ENCODE measurements at regions not wholly inside any gene's neighbourhood (a gene's known extent, or its start where the extent isn't known, plus 50 kb on each side); places are given as distances from the start of the nearest gene placed in this dataset.

- DNase-seq (ENCODE audit: insufficient read length, low spot score, missing footprints), result no peak
- no peaks in the 10 kb centered on the region for H3K4me1 ChIP-seq (ENCODE audit: insufficient read depth, low read length)
- H3K27me3 ChIP-seq (ENCODE audit: insufficient read depth, low read length), result no peaks in the 10 kb centered on the region
- no peak overlapping the region for H3K4me3 ChIP-seq (ENCODE audit: insufficient read depth, low read length)
- no peaks in the 10 kb centered on the region for H3K79me2 ChIP-seq (ENCODE audit: insufficient read depth, low read length)
- no peak overlapping the region for H3K4me2 ChIP-seq (ENCODE audit: insufficient read depth, low read length)
- no peaks in the 10 kb centered on the region for H3K9me3 ChIP-seq (ENCODE audit: low read depth, low read length)
- no peaks in the 10 kb centered on the region for H3K36me3 ChIP-seq (ENCODE audit: insufficient read depth, low read length)
- H2AFZ ChIP-seq (ENCODE audit: low read length), result no peak overlapping the region
- TF ChIP-seq CTCF (IDR thresholded peaks at IDR 0.05; ENCODE audit: extremely low read depth, low read depth, low read length), result no peak
- H3K27ac ChIP-seq (ENCODE audit: low read depth, low read length), result no peak overlapping the region
- no peaks in the 10 kb centered on the region for H4K20me1 ChIP-seq (ENCODE audit: insufficient read depth, low read length)
These were observed 55.1 kb upstream of the SYT9 start for GRCh38 chr11:7196396-7197146.

DNA sequence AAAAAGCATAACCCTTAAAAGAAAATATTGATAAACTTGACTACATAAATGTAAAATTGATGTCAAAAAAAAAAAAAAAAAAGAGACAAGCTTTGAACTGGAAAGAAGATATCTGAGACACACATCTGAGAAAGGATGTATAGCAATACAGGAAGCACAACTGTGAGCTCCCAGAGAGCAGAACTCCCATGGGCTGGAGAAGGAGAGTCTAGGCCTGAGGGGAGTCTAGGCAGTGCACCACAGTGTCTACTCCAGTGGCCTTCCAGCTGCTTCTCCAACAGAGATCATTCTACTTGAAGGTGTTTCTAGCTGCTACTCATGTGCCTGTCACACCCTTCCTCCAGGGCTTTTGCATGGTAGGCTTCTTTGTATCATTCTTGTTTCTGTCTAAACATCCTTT is 54.2 kb upstream of the SYT9 start:
- Histone ChIP-seq H4K20me1 (ENCODE audit: insufficient read depth, low read length) (no peaks in the 10 kb centered on the region), H3K79me2 (ENCODE audit: insufficient read depth, low read length) (no peaks in the 10 kb centered on the region), H3K4me1 (ENCODE audit: insufficient read depth, low read length) (no peaks in the 10 kb centered on the region), H3K9me3 (ENCODE audit: low read depth, low read length) (no peaks in the 10 kb centered on the region), H2AFZ (ENCODE audit: low read length) (no peak overlapping the region), H3K27ac (ENCODE audit: low read depth, low read length) (no peak overlapping the region), H3K4me2 (ENCODE audit: insufficient read depth, low read length) (no peak overlapping the region), H3K27me3 (ENCODE audit: insufficient read depth, low read length) (no peaks in the 10 kb centered on the region), H3K4me3 (ENCODE audit: insufficient read depth, low read length) (no peak overlapping the region), H3K36me3 (ENCODE audit: insufficient read depth, low read length) (no peaks in the 10 kb centered on the region)
- no peak for TF ChIP-seq CTCF (IDR thresholded peaks at IDR 0.05; ENCODE audit: extremely low read depth, low read depth, low read length)
- no peak for DNase-seq (ENCODE audit: insufficient read length, low spot score, missing footprints)

All from osteoblast (primary cell).